AG10803 (cell line): ENCODE measurements at regions not wholly inside any gene's neighbourhood (a gene's known extent, or its start where the extent isn't known, plus 50 kb on each side); places are given as distances from the start of the nearest gene placed in this dataset.

Experiments
- DNase-seq: peaks from one replicate; pipeline ENCODE4 v3.0.0; 2010; ENCODE audit warnings: low read depth
- H3K4me3 ChIP-seq: 2 replicates; pipeline ENCODE4 v1.5.1; 2011; ENCODE audit warnings: mild to moderate bottlenecking, low read length, control low read depth
- TF ChIP-seq, protein P1 (sequence below): conservative IDR thresholded peaks from 2 replicates; pipeline ENCODE4 v1.5.1; 2011; ENCODE audit warnings: mild to moderate bottlenecking, low read length, control low read depth, inconsistent platforms

DNA sequence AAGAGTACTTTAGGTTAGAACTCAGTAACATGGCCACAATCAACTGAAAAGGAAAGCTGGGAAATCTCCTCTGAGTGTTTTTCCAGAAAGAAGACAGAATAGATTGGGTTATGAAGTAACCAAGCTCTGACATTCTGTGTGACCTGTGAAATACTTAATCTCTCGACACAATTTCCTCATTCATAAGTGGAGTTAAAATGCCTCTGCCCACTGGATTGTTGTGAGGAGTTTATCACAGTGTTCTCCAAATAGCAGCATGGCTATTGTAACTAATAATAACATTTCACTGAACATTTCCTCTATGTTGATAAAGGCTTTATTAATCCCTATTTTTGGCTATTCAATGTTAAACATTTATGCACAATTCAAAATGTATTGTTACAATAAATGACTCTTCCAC lies 311.0 kb downstream of the GABRB2 start:
- no peak for DNase-seq
- H3K4me3 ChIP-seq: no peak overlapping the region
- TF ChIP-seq, protein P1, sequence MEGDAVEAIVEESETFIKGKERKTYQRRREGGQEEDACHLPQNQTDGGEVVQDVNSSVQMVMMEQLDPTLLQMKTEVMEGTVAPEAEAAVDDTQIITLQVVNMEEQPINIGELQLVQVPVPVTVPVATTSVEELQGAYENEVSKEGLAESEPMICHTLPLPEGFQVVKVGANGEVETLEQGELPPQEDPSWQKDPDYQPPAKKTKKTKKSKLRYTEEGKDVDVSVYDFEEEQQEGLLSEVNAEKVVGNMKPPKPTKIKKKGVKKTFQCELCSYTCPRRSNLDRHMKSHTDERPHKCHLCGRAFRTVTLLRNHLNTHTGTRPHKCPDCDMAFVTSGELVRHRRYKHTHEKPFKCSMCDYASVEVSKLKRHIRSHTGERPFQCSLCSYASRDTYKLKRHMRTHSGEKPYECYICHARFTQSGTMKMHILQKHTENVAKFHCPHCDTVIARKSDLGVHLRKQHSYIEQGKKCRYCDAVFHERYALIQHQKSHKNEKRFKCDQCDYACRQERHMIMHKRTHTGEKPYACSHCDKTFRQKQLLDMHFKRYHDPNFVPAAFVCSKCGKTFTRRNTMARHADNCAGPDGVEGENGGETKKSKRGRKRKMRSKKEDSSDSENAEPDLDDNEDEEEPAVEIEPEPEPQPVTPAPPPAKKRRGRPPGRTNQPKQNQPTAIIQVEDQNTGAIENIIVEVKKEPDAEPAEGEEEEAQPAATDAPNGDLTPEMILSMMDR: no peak

GRCh38 chr5:161233553-161233952 lies 313.0 kb downstream of the GABRB2 start:
- no peak for DNase-seq
- TF ChIP-seq, protein P1: no peak
- H3K4me3 ChIP-seq: no peak overlapping the region

DNA sequence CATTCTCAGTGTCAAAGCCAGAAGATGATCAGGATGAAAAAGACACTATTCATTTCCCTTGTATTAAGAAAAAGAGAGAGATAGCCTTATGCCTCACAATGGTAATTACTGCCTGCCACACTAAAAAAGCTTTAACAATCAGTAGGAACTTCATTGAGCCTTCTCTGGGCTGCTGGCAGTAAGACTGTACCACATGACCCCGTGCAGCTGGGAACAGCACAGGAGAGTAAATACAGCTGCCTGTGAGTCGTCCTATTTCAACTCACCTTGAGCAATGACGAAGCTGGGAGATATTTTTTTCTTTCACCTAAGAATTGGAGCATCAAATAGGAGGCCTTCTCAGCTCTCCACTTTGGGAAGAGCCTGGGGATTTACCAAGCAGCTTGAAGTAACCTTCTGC lies 316.3 kb downstream of the GABRB2 start:
- no peak for DNase-seq
- TF ChIP-seq, protein P1: no peak

GRCh38 chr5:161219816-161220215 lies 326.7 kb downstream of the GABRB2 start:
- DNase-seq: no peak
- TF ChIP-seq, protein P1: no peak
- no peak overlapping the region for H3K4me3 ChIP-seq

More for the DNA sequence above, 316.3 kb downstream of the GABRB2 start:
- H3K4me3 ChIP-seq: no peak overlapping the region

DNA sequence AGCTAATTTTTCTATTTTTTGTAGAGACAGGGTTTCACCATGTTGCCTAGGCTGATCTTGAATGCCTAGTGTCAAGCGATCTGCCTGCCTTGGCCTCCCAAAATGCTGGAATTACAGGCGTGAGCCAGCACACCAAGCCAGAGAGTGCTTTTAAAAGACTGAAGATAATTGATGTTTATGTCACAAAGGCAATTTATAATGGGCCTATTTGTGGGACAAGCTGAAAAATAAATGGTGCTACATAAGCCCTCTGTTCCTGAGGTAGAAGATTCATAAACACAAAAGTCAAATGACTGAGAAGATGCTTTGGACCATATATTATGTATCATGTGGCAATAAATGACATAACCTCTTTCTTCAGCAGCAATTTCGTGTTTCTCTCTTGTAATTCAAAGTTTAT lies 329.6 kb downstream of the GABRB2 start:
- H3K4me3 ChIP-seq: no peak overlapping the region
- no peak for DNase-seq
- TF ChIP-seq, protein P1: no peak

- TF ChIP-seq, protein P1: no peak
- H3K4me3 ChIP-seq: no peak overlapping the region
- no peak for DNase-seq
These were observed 334.3 kb downstream of the GABRB2 start for GRCh38 chr5:161212123-161212712.

GRCh38 chr5:161201558-161201957 lies 345.0 kb downstream of the GABRB2 start:
- TF ChIP-seq, protein P1: no peak
- H3K4me3 ChIP-seq: no peak overlapping the region
- DNase-seq: no peak
